ENCODE measurements at regions not wholly inside any gene's neighbourhood (a gene's known extent, or its start where the extent isn't known, plus 50 kb on each side); places are given as distances from the start of the nearest gene placed in this dataset.

GRCh38 chr16:65414284-65414984 lies 292.6 kb upstream of the CDH11 start:
- Histone ChIP-seq H3K27me3 (no peaks in the 10 kb centered on the region), H3K4me3 (no peak overlapping the region), H3K4me1 (no peaks in the 10 kb centered on the region), H3K27ac (no peak overlapping the region), H3K36me3 (no peaks in the 10 kb centered on the region), H3K9me3 (no peaks in the 10 kb centered on the region)
- no peak for DNase-seq
- TF ChIP-seq POLR2A (IDR thresholded peaks at IDR 0.05) (no peak), CTCF (IDR thresholded peaks at IDR 0.05) (no peak)

- Histone ChIP-seq H3K9me3 (no peaks in the 10 kb centered on the region), H3K4me3 (no peak overlapping the region), H3K27ac (no peak overlapping the region), H3K36me3 (no peaks in the 10 kb centered on the region), H3K27me3 (no peaks in the 10 kb centered on the region), H3K4me1 (no peaks in the 10 kb centered on the region)
- no peak for DNase-seq
- TF ChIP-seq POLR2A (IDR thresholded peaks at IDR 0.05) (no peak), CTCF (IDR thresholded peaks at IDR 0.05) (no peak)
Measured at GRCh38 chr16:65413861-65414260, 292.0 kb upstream of the CDH11 start.

- TF ChIP-seq CTCF (IDR thresholded peaks at IDR 0.05) (no peak), POLR2A (IDR thresholded peaks at IDR 0.05) (no peak)
- DNase-seq, result no peak
- Histone ChIP-seq H3K4me1 (no peaks in the 10 kb centered on the region), H3K36me3 (no peaks in the 10 kb centered on the region), H3K9me3 (no peaks in the 10 kb centered on the region), H3K4me3 (no peak overlapping the region), H3K27me3 (no peaks in the 10 kb centered on the region), H3K27ac (no peak overlapping the region)
Measured at GRCh38 chr16:65410801-65411200, 288.9 kb upstream of the CDH11 start.

- TF ChIP-seq POLR2A (IDR thresholded peaks at IDR 0.05), result no peak
- no peak for TF ChIP-seq CTCF (IDR thresholded peaks at IDR 0.05)
- Histone ChIP-seq H3K4me1 (no peaks in the 10 kb centered on the region), H3K36me3 (no peaks in the 10 kb centered on the region), H3K27me3 (no peaks in the 10 kb centered on the region), H3K27ac (no peak overlapping the region), H3K9me3 (no peaks in the 10 kb centered on the region), H3K4me3 (no peak overlapping the region)
- DNase-seq, result no peak
Measured at GRCh38 chr16:65409510-65409909, 287.6 kb upstream of the CDH11 start.

- peaks cover 0 to 3% (median 0%) of the 10 kb centered on the region in 4 donors for H3K9me3 ChIP-seq
- no peak for TF ChIP-seq POLR2A (IDR thresholded peaks at IDR 0.05)
- no peak overlapping the region for H3K4me3 ChIP-seq
- no peaks in the 10 kb centered on the region for H3K36me3 ChIP-seq
- H3K27me3 ChIP-seq, result no peaks in the 10 kb centered on the region
- H3K4me1 ChIP-seq, result no peaks in the 10 kb centered on the region
- no peak for DNase-seq
- no peak overlapping the region for H3K27ac ChIP-seq
Measured at GRCh38 chr16:65406933-65407332, 285.1 kb upstream of the CDH11 start.

GRCh38 chr16:65406116-65406515 lies 284.3 kb upstream of the CDH11 start:
- DNase-seq, result no peak

More at GRCh38 chr16:65406116-65406515, 284.3 kb upstream of the CDH11 start:
- H3K4me1 ChIP-seq, result no peaks in the 10 kb centered on the region
- H3K9me3 ChIP-seq, result peaks cover 0 to 3% (median 0%) of the 10 kb centered on the region in 4 donors
- no peak overlapping the region for H3K4me3 ChIP-seq
- no peak for TF ChIP-seq CTCF (IDR thresholded peaks at IDR 0.05)
- H3K27me3 ChIP-seq, result no peaks in the 10 kb centered on the region
- no peaks in the 10 kb centered on the region for H3K36me3 ChIP-seq
- H3K27ac ChIP-seq, result no peak overlapping the region

Measured in Peyer's patch (tissue), 4 donors.